Heart left ventricle (tissue), 13 donors: ENCODE measurements at regions not wholly inside any gene's neighbourhood (a gene's known extent, or its start where the extent isn't known, plus 50 kb on each side); places are given as distances from the start of the nearest gene placed in this dataset.

Experiments used
- POLR2A ChIP-seq, 2 donors: fragments of 450-650 bp; IDR thresholded peaks; one replicate each; pipeline ENCODE4 v1.6.1; 2017; ENCODE audit warnings: antibody characterized with exemption in 2 of 2, mild to moderate bottlenecking in 2 of 2, moderate library complexity in 2 of 2
- TF ChIP-seq, protein P1 (sequence below), 12 donors: fragments of 200-600 bp; sonication (generic) in 4 of 12; IDR thresholded peaks; one replicate each; pipeline versions ENCODE4 v1.5.0 to v1.8.0; 2018 to 2022; ENCODE audit warnings: antibody characterized with exemption in 12 of 12, mild to moderate bottlenecking in 5 of 12
- donor health status: ischemic (EF 13 %, LVEDD 7.1; RV severe dilation, severe dysfunction).
- donor health status: DM: no; HTN: yes; CAD: no.
- donor health status: DM: no; HTN: no; CAD: no.
- donor health status: ischemic (EF 25% LVEDD 6.9; RV normal size, moderate dysfunction).
- donor health status: ischemic (EF 25% LVEDD 5.7; RV mildly dilated, moderate dysfunction).
- donor health status: ischemic (EF 35%, LVEDD 5.7; RV mildly dilated, moderate dysfunction).
- donor health status: nonischemic (EF 11% LVEDD 7.7; RV severe dilation, severe dysfunction).
- donor health status: DM: yes; HTN: yes; CAD: no.
- donor health status: PGD.
- donor health status: ischemic (EF 29% LVEDD 5.4; RV normal size, mild dysfunction).
- donor health status: nonischemic (EF 23%, LVEDD 6.1; RV moderate dilation, normal function).

DNA sequence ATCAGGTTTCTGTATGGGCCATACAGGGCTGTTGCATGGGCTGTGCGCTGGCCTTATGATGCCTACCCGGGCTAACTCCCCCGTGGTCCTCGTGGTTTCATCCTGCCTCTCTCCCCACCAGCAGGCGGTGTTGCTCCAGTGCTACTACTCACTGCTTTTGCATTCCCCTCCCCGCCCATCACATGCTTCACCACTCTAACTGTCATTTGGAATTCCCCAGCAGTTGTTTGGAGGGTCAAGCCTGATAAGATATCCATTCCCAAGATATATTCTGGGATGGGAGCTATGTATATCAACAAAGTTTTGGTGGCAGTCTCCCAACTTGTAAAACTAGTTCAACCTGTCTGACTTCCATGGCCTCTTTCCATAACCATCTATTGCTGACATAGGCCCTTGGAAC lies 233.2 kb upstream of the SOX4 start:
- TF ChIP-seq, protein P1, sequence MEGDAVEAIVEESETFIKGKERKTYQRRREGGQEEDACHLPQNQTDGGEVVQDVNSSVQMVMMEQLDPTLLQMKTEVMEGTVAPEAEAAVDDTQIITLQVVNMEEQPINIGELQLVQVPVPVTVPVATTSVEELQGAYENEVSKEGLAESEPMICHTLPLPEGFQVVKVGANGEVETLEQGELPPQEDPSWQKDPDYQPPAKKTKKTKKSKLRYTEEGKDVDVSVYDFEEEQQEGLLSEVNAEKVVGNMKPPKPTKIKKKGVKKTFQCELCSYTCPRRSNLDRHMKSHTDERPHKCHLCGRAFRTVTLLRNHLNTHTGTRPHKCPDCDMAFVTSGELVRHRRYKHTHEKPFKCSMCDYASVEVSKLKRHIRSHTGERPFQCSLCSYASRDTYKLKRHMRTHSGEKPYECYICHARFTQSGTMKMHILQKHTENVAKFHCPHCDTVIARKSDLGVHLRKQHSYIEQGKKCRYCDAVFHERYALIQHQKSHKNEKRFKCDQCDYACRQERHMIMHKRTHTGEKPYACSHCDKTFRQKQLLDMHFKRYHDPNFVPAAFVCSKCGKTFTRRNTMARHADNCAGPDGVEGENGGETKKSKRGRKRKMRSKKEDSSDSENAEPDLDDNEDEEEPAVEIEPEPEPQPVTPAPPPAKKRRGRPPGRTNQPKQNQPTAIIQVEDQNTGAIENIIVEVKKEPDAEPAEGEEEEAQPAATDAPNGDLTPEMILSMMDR (IDR thresholded peaks at IDR 0.05), result no peak
- no peak for TF ChIP-seq POLR2A (IDR thresholded peaks at IDR 0.05)
